ENCODE measurements at regions not wholly inside any gene's neighbourhood (a gene's known extent, or its start where the extent isn't known, plus 50 kb on each side); places are given as distances from the start of the nearest gene placed in this dataset.

- DNase-seq: no peak
These were observed 59.0 kb upstream of the CDK20 start for GRCh38 chr9:88033359-88033702.

- no peak for DNase-seq
These were observed 54.0 kb upstream of the CDK20 start for GRCh38 chr9:88028338-88028737.

- DNase-seq: no peak
These were observed 51.8 kb upstream of the CDK20 start for GRCh38 chr9:88026118-88026479.

GRCh38 chr9:88025411-88026117 is 51.2 kb upstream of the CDK20 start:
- no peak for DNase-seq

GRCh38 chr9:88024896-88025295 is 50.6 kb upstream of the CDK20 start:
- DNase-seq: no peak
